ENCODE measurements at regions not wholly inside any gene's neighbourhood (a gene's known extent, or its start where the extent isn't known, plus 50 kb on each side); places are given as distances from the start of the nearest gene placed in this dataset.
"Not testable (repeated sequence)": the region's sequence is repeated elsewhere in the genome, so short reads cannot be mapped to it uniquely, and the experiment has no call there.

DNA sequence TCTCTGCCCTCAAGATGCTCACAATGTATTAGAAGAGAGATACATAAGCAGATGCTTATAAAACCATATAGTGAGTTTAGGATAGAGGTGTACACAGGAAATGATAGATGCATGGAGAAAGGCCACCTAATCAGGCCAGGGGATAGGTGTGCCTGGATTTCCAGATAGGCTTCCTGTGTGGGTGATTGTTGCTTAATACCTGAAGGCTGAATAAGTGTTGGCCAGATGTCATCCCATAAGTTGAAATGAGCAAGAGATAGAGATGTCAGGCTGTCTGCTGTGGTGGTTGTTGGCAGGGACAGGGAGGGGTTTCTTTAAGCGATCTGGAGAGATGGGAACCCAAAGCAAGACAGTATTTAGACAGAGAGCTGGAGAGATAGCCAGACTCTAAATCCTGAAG is 109.8 kb upstream of the SGK1 start:
- WGBS, 5 donors = 88 to 100% (median 95%) methylated on average over 1 of the region's 1 CpG
- Histone ChIP-seq H3K9me3 (no peaks in the 10 kb centered on the region), H3K36me3 (no peaks in the 10 kb centered on the region), H3K27me3 (replicated peaks in 1 of 7) (no peaks in the 10 kb centered on the region), H3K4me3 (no peak overlapping the region), H3K27ac (no peak overlapping the region), H3K4me1 (peaks cover 0 to 8% (median 0%) of the 10 kb centered on the region in 6 donors)
- TF ChIP-seq POLR2AphosphoS5 (IDR thresholded peaks at IDR 0.05) = no peak
- TF ChIP-seq, protein P1, sequence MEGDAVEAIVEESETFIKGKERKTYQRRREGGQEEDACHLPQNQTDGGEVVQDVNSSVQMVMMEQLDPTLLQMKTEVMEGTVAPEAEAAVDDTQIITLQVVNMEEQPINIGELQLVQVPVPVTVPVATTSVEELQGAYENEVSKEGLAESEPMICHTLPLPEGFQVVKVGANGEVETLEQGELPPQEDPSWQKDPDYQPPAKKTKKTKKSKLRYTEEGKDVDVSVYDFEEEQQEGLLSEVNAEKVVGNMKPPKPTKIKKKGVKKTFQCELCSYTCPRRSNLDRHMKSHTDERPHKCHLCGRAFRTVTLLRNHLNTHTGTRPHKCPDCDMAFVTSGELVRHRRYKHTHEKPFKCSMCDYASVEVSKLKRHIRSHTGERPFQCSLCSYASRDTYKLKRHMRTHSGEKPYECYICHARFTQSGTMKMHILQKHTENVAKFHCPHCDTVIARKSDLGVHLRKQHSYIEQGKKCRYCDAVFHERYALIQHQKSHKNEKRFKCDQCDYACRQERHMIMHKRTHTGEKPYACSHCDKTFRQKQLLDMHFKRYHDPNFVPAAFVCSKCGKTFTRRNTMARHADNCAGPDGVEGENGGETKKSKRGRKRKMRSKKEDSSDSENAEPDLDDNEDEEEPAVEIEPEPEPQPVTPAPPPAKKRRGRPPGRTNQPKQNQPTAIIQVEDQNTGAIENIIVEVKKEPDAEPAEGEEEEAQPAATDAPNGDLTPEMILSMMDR (IDR thresholded peaks at IDR 0.05 in 8 of 11, conservative IDR thresholded peaks at IDR 0.05 in 3 of 11) = no peak
- intact Hi-C loops (cut with DNase I; ENCODE audit: low total_unique reads) = no loop called here
- no peak for DNase-seq

DNA sequence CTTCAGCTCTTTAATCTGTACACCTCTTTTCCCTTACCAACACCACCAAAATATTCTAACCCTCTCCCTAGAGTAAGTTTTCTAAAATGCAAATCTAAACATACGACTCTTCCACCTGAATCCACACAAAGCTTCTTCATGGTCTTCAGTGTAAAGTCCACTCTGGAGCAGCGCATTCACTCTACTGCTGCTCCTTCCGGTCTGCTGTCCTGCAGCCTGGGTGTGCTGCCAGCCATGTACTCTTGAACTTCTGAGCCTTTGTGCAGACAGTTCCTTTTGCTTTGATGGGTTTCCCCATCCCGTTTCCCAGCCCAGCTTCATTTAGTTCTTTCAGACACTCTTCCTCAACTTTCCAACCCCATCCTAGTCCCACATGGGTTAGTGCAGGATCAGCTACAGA is 108.7 kb upstream of the SGK1 start:
- 62 to 91% (median 90%) methylated on average over 4 of the region's 4 CpGs for WGBS, 5 donors
- Histone ChIP-seq H3K27me3 (replicated peaks in 1 of 7) (no peaks in the 10 kb centered on the region), H3K4me3 (no peak overlapping the region), H3K4me1 (peaks cover 0 to 8% (median 0%) of the 10 kb centered on the region in 6 donors), H3K9me3 (no peaks in the 10 kb centered on the region), H3K36me3 (no peaks in the 10 kb centered on the region), H3K27ac (no peak overlapping the region)
- DNase-seq = no peak
- intact Hi-C loops (cut with DNase I; ENCODE audit: low total_unique reads) = no loop called here
- TF ChIP-seq POLR2A (IDR thresholded peaks at IDR 0.05) (no peak), POLR2AphosphoS5 (IDR thresholded peaks at IDR 0.05) (no peak)
- TF ChIP-seq, protein P1 (IDR thresholded peaks at IDR 0.05 in 8 of 11, conservative IDR thresholded peaks at IDR 0.05 in 3 of 11) = no peak

DNA sequence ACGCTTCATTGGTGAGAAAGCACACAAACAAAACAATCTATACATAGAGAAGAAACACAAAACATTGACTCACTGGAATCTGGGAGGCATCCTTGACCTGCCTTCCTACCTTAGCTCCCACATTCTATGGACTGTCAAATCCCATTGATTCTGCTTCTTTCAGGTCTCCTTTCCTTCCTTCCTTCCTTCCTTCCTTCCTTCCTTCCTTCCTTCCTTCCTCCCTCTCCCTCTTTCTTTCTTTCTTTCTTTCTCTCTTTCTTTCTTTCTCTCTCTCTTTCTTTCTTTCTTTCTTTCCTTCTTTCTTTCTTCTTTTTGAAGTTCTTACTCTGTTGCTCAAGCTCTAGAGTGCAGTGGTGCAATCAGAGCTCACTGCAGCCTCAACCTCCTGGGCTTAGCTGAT is 108.0 kb upstream of the SGK1 start:
- 86 to 100% (median 95%) methylated on average over 1 of the region's 1 CpG for WGBS, 5 donors
- H3K27ac ChIP-seq; DNase-seq; H3K27me3 ChIP-seq (replicated peaks in 1 of 7); H3K4me1 ChIP-seq; H3K4me3 ChIP-seq; H3K36me3 ChIP-seq; intact Hi-C loops (cut with DNase I; ENCODE audit: low total_unique reads); H3K9me3 ChIP-seq: not testable (repeated sequence)

DNA sequence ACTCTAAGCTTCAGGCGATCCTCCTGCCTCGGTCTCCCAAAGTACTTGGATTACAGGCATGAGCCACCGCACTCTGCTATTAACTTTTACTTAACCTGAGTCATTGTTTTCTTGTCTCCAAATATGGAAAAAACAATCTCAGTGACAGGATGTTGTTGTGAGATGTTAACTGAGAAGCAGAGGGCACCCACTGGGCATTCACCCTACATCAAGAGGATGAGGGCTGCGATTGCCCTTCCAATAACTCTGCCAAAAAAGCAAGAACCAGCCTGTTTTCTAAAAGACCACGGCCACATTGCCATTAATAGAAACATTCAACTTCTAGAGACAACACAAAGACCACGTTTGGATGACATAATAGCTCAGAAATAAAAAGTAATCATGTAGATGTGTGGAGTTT is 107.6 kb upstream of the SGK1 start:
- Histone ChIP-seq H3K4me1 (peaks cover 0 to 8% (median 0%) of the 10 kb centered on the region in 6 donors), H3K27ac (no peak overlapping the region), H3K4me3 (no peak overlapping the region), H3K27me3 (replicated peaks in 1 of 7) (no peaks in the 10 kb centered on the region), H3K9me3 (no peaks in the 10 kb centered on the region), H3K36me3 (no peaks in the 10 kb centered on the region)
- DNase-seq = no peak
- TF ChIP-seq, protein P1 (IDR thresholded peaks at IDR 0.05 in 8 of 11, conservative IDR thresholded peaks at IDR 0.05 in 3 of 11) = no peak
- TF ChIP-seq POLR2AphosphoS5 (IDR thresholded peaks at IDR 0.05) = no peak
- TF ChIP-seq POLR2A (IDR thresholded peaks at IDR 0.05) = no peak
- whole genome bisulfite sequencing, 5 donors = 79 to 90% (median 86%) methylated on average over 6 of the region's 6 CpGs
- intact Hi-C loops (cut with DNase I; ENCODE audit: low total_unique reads) = no loop called here

- intact Hi-C loops (cut with DNase I; ENCODE audit: low total_unique reads) = no loop called here
- H3K27ac ChIP-seq = no peak overlapping the region
- no peaks in the 10 kb centered on the region for H3K27me3 ChIP-seq (replicated peaks in 1 of 7)
- H3K36me3 ChIP-seq = no peaks in the 10 kb centered on the region
- TF ChIP-seq POLR2AphosphoS5 (IDR thresholded peaks at IDR 0.05) (no peak), POLR2A (IDR thresholded peaks at IDR 0.05) (no peak)
- TF ChIP-seq, protein P1 (IDR thresholded peaks at IDR 0.05 in 8 of 11, conservative IDR thresholded peaks at IDR 0.05 in 3 of 11) = no peak
- no peak overlapping the region for H3K4me3 ChIP-seq
- WGBS, 5 donors = 67 to 83% (median 76%) methylated on average over 1 of the region's 1 CpG
- H3K4me1 ChIP-seq = peaks cover 0 to 8% (median 0%) of the 10 kb centered on the region in 6 donors
- DNase-seq = no peak
- no peaks in the 10 kb centered on the region for H3K9me3 ChIP-seq
Observed at GRCh38 chr6:134424798-134425170, 106.9 kb upstream of the SGK1 start.

Measured in spleen (tissue), 11 donors.